ENCODE measurements at regions not wholly inside any gene's neighbourhood (a gene's known extent, or its start where the extent isn't known, plus 50 kb on each side); places are given as distances from the start of the nearest gene placed in this dataset.

DNA sequence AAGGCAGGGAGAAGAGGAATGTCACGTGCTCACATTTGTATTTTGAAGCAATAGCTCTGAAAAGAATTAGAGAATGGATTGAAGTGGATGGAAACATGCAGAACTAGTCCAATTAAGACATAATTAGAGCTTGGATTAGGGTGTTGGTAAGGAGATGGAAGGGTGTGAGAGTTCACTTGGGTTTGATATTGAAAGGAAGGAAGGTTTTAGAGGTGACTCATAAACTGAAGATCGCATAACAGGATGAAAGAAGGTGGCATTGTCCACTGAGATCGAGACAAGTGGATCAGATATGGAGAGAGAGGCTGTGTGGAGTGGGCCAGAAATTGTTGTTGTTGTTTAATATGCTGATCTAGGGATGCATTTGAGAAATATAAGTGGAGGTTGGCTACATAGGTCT, 244.0 kb upstream of the SMIM31 start:
- TF ChIP-seq, protein P1, sequence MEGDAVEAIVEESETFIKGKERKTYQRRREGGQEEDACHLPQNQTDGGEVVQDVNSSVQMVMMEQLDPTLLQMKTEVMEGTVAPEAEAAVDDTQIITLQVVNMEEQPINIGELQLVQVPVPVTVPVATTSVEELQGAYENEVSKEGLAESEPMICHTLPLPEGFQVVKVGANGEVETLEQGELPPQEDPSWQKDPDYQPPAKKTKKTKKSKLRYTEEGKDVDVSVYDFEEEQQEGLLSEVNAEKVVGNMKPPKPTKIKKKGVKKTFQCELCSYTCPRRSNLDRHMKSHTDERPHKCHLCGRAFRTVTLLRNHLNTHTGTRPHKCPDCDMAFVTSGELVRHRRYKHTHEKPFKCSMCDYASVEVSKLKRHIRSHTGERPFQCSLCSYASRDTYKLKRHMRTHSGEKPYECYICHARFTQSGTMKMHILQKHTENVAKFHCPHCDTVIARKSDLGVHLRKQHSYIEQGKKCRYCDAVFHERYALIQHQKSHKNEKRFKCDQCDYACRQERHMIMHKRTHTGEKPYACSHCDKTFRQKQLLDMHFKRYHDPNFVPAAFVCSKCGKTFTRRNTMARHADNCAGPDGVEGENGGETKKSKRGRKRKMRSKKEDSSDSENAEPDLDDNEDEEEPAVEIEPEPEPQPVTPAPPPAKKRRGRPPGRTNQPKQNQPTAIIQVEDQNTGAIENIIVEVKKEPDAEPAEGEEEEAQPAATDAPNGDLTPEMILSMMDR (IDR thresholded peaks at IDR 0.05; ENCODE audit: insufficient read depth, low read length, poor library complexity, severe bottlenecking) = no peak
- DNase-seq (ENCODE audit: extremely low read depth, insufficient read length) = no peak
- H3K27me3 ChIP-seq (replicated peaks; ENCODE audit: control insufficient read depth, insufficient read depth, low read length) = no peaks in the 10 kb centered on the region
- no peaks in the 10 kb centered on the region for H3K36me3 ChIP-seq (ENCODE audit: control insufficient read depth, insufficient read depth, low read length)
- H3K4me3 ChIP-seq (replicated peaks; ENCODE audit: low read depth, low read length) = no peak overlapping the region

DNA sequence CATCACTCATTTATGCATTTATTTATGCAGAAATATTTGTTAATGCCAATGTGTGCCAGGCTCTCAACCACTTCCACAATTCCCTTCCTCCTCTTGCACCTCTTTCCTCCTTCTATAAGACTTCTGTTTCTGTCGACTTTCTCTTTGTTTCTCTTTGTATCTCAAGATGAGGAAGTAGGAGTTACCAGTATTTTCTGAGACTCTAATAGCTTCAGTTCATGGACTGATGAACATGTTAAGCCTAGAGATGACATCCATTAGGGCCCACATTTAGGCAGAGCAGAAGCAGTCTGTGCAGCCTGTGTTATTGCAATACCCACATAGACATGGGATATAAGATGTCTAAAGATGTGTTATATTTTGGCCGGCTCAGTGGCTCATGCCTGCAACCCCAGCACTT, 241.8 kb upstream of the SMIM31 start:
- DNase-seq (ENCODE audit: extremely low read depth, insufficient read length) = no peak
- no peaks in the 10 kb centered on the region for H3K36me3 ChIP-seq (ENCODE audit: control insufficient read depth, insufficient read depth, low read length)
- H3K4me3 ChIP-seq (replicated peaks; ENCODE audit: low read depth, low read length) = no peak overlapping the region
- no peaks in the 10 kb centered on the region for H3K27me3 ChIP-seq (replicated peaks; ENCODE audit: control insufficient read depth, insufficient read depth, low read length)
- TF ChIP-seq, protein P1 (IDR thresholded peaks at IDR 0.05; ENCODE audit: insufficient read depth, low read length, poor library complexity, severe bottlenecking) = no peak

DNA sequence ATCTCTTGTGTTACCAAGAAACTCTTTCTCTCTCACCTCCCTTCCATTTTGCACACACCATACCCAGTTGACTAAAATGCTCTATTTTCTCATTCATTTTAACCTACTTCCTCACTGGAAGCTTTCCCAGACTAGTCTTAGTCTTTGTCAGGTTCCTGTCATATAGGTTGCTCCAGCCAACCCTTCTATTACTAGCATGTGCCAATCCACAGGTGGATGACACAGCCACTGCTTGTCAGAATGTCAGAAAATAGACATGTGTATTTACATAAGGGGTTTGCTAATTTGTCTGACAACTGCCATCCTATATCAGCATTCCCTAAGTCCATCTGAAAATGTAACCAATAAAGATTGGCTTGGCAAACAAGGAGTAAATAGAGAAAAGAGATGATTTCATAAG, 239.2 kb upstream of the SMIM31 start:
- Histone ChIP-seq H3K36me3 (ENCODE audit: control insufficient read depth, insufficient read depth, low read length) (no peaks in the 10 kb centered on the region), H3K27me3 (replicated peaks; ENCODE audit: control insufficient read depth, insufficient read depth, low read length) (no peaks in the 10 kb centered on the region), H3K4me3 (replicated peaks; ENCODE audit: low read depth, low read length) (no peak overlapping the region)
- TF ChIP-seq, protein P1 (IDR thresholded peaks at IDR 0.05; ENCODE audit: insufficient read depth, low read length, poor library complexity, severe bottlenecking) = no peak
- no peak for DNase-seq (ENCODE audit: extremely low read depth, insufficient read length)

DNA sequence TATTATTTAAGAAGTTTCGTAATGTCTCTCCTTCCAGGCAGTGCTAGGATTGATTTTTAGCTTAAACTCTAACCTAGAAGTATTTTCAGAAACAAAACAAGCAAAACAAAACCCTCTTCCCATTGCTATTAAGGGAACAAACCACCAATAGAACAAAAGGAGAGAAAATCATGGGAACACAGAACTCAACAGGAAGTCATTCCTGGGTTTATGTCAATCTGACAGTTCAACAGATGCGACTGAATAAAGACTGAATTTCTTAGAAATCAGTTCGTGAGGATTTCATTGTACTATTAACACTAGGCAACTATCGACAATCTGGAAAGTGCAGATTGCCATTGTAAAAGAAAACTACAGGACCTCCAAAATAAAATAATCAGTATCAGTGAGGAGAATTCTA, 229.1 kb upstream of the SMIM31 start:
- no peaks in the 10 kb centered on the region for H3K27me3 ChIP-seq (replicated peaks; ENCODE audit: control insufficient read depth, insufficient read depth, low read length)
- no peak overlapping the region for H3K4me3 ChIP-seq (replicated peaks; ENCODE audit: low read depth, low read length)
- DNase-seq (ENCODE audit: extremely low read depth, insufficient read length) = no peak
- TF ChIP-seq, protein P1 (IDR thresholded peaks at IDR 0.05; ENCODE audit: insufficient read depth, low read length, poor library complexity, severe bottlenecking) = no peak
- no peaks in the 10 kb centered on the region for H3K36me3 ChIP-seq (ENCODE audit: control insufficient read depth, insufficient read depth, low read length)

DNA sequence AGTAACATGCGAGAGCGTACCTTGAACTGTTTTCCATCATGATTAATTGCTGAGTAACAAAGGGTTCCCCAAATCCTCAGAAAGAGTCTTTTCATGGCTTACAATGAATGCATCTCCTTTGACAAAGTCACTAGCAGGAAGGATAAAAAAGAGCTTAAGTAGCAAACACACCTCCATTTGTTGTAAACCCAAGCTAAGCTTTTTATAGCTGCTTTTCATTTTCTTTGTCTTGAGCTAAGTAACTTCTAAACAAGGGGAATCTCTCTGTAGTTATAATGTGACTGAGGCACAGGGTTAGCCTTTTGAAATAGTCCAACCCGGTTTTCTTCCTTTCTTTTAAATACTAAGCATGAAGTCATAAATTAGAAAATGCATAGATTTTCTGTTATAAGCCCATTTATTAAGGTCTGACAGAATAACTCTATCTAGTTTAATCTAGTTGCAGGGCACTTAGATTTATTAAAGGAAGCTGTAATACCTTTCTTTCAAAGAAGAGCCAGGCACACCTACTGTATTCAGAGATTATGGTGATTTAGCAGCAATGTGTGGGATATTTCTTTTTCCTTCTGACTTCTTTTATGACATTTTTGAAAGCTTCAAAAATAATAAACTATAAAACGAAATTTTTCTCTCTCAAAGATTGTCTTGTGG, 226.9 kb upstream of the SMIM31 start:
- no peak for DNase-seq (ENCODE audit: extremely low read depth, insufficient read length)
- no peaks in the 10 kb centered on the region for H3K36me3 ChIP-seq (ENCODE audit: control insufficient read depth, insufficient read depth, low read length)
- H3K27me3 ChIP-seq (replicated peaks; ENCODE audit: control insufficient read depth, insufficient read depth, low read length) = no peaks in the 10 kb centered on the region
- TF ChIP-seq, protein P1 (IDR thresholded peaks at IDR 0.05; ENCODE audit: insufficient read depth, low read length, poor library complexity, severe bottlenecking) = no peak
- H3K4me3 ChIP-seq (replicated peaks; ENCODE audit: low read depth, low read length) = no peak overlapping the region

DNA sequence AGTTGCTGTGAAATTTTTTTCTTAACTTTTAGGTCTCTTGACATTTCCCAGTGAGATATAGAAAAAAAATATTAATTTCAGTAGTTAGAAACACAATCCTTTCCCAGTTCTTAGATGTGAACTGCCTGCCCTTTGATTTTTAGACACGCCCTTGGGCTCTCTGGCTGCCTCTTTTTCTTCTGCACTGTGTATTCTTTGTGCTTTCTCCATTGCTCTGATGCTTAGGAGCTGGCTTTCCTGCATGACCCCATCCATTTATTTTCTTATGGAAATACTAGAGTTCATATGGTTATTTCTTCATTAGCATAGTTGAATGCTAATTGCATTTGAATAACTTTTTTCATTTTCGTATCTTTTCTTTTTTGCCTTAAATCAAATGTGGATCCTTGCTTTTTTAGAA, 224.9 kb upstream of the SMIM31 start:
- no peak for DNase-seq (ENCODE audit: extremely low read depth, insufficient read length)
- H3K36me3 ChIP-seq (ENCODE audit: control insufficient read depth, insufficient read depth, low read length) = no peaks in the 10 kb centered on the region
- TF ChIP-seq, protein P1 (IDR thresholded peaks at IDR 0.05; ENCODE audit: insufficient read depth, low read length, poor library complexity, severe bottlenecking) = no peak
- H3K27me3 ChIP-seq (replicated peaks; ENCODE audit: control insufficient read depth, insufficient read depth, low read length) = no peaks in the 10 kb centered on the region
- H3K4me3 ChIP-seq (replicated peaks; ENCODE audit: low read depth, low read length) = no peak overlapping the region

All from GM06990 (cell line).